ENCODE measurements at regions not wholly inside any gene's neighbourhood (a gene's known extent, or its start where the extent isn't known, plus 50 kb on each side); places are given as distances from the start of the nearest gene placed in this dataset.

DNA sequence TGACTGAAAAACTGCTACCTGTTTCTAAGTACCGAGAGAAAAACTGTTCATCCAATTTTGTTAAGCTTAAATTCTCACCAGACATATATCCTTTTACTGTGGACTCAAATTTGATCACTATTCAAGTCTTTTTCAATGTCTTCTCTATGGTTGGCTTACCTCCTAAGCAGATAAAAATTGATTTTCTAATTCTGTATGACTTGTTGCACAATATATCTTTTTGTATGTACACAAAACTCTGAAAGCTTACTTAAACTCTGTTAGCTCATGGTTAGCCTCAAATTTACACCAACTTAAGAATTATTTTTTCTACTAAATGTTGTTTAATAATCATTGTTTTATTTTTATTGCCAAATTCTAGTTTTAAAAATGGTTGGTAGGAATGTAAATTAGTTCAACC lies 715.4 kb downstream of the LTN1 start:
- Histone ChIP-seq H3K79me2 (ENCODE audit: control insufficient read depth, insufficient read depth, low read length) (no peaks in the 10 kb centered on the region), H3K4me1 (ENCODE audit: control insufficient read depth, extremely low read depth, insufficient read depth, low read length) (peaks cover 1% of the 10 kb centered on the region), H3K9me3 (replicated peaks; ENCODE audit: control insufficient read depth, insufficient read depth, low read length) (no peaks in the 10 kb centered on the region), H3K27me3 (ENCODE audit: control insufficient read depth in 2 of 2, insufficient read depth in 2 of 2, low read length in 2 of 2) (no peaks in the 10 kb centered on the region), H4K20me1 (replicated peaks; ENCODE audit: control insufficient read depth, extremely low read depth, insufficient read depth, low read length) (no peaks in the 10 kb centered on the region), H3K9ac (replicated peaks; ENCODE audit: extremely low read depth, insufficient read depth, low read length) (no peak overlapping the region), H3K4me3 (replicated peaks in 1 of 3; ENCODE audit: insufficient read depth in 1 of 3, low read depth in 1 of 3, low read length in 3 of 3) (no peak overlapping the region), H3K9me1 (replicated peaks; ENCODE audit: control insufficient read depth, extremely low read depth, insufficient read depth, low read length) (no peaks in the 10 kb centered on the region), H3K4me2 (ENCODE audit: insufficient read depth, low read length) (no peak overlapping the region), H3K27ac (ENCODE audit: insufficient read depth, low read depth, low read length) (no peak overlapping the region), H3K36me3 (ENCODE audit: control insufficient read depth in 2 of 2, extremely low read depth in 1 of 2, insufficient read depth in 2 of 2, low read length in 2 of 2) (no peaks in the 10 kb centered on the region), H2AFZ (ENCODE audit: low read depth, low read length) (no peak overlapping the region)
- intact Hi-C loops (cut with micrococcal nuclease) = no loop called here
- dilution Hi-C loops (cut with MboI; ENCODE audit: extremely low pct_ligation_motif_present, low sequenced_read_pairs) = no loop called here
- BruUV-seq (replicated peaks) = no TSS peak
- ChIA-PET CTCF (no interaction called here), POLR2A (interaction anchor here (0.6 kb wide), 1 partner anchor 876 kb away, joined by 7 read pairs; no protein-coding TSS in a partner anchor)
- no peak for TF ChIP-seq GATA2 (IDR thresholded peaks at IDR 0.05; ENCODE audit: insufficient read depth, insufficient read length, low read depth, low read length)
- no peak for TF ChIP-seq EZH2 (IDR thresholded peaks at IDR 0.05; ENCODE audit: borderline replicate concordance, low read depth, low read length, severe bottlenecking)
- TF ChIP-seq, protein P1, sequence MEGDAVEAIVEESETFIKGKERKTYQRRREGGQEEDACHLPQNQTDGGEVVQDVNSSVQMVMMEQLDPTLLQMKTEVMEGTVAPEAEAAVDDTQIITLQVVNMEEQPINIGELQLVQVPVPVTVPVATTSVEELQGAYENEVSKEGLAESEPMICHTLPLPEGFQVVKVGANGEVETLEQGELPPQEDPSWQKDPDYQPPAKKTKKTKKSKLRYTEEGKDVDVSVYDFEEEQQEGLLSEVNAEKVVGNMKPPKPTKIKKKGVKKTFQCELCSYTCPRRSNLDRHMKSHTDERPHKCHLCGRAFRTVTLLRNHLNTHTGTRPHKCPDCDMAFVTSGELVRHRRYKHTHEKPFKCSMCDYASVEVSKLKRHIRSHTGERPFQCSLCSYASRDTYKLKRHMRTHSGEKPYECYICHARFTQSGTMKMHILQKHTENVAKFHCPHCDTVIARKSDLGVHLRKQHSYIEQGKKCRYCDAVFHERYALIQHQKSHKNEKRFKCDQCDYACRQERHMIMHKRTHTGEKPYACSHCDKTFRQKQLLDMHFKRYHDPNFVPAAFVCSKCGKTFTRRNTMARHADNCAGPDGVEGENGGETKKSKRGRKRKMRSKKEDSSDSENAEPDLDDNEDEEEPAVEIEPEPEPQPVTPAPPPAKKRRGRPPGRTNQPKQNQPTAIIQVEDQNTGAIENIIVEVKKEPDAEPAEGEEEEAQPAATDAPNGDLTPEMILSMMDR (IDR thresholded peaks at IDR 0.05; ENCODE audit: extremely low read depth in 1 of 2, insufficient read depth in 1 of 2, low read depth in 1 of 2, low read length in 2 of 2) = no peak
- no peak for TF ChIP-seq JUN (IDR thresholded peaks at IDR 0.05; ENCODE audit: borderline replicate concordance, insufficient read depth, insufficient read length, low read depth)
- TF ChIP-seq MYC (IDR thresholded peaks at IDR 0.05; ENCODE audit: low read depth, low read length) = no peak
- no peak for TF ChIP-seq POLR2AphosphoS5 (IDR thresholded peaks at IDR 0.05; ENCODE audit: insufficient read depth, low read depth, low read length)
- TF ChIP-seq POLR2A (IDR thresholded peaks at IDR 0.05; ENCODE audit: low read depth, low read length) = no peak
- no peak for TF ChIP-seq FOS (IDR thresholded peaks at IDR 0.05; ENCODE audit: borderline replicate concordance, insufficient read depth, low read length)
- TF ChIP-seq, protein P2, sequence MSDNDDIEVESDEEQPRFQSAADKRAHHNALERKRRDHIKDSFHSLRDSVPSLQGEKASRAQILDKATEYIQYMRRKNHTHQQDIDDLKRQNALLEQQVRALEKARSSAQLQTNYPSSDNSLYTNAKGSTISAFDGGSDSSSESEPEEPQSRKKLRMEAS (IDR thresholded peaks at IDR 0.05; ENCODE audit: insufficient read depth, insufficient read length) = no peak
- FAIRE-seq (no peak), DNase-seq (ENCODE audit: low read depth, low spot score) (no peak)
